K562 (cell line): ENCODE measurements at regions not wholly inside any gene's neighbourhood (a gene's known extent, or its start where the extent isn't known, plus 50 kb on each side); places are given as distances from the start of the nearest gene placed in this dataset.
A peak's percentile ranks its signal among the peaks of the same experiment; 100 is the strongest.

ENCODE experiments used
- BCLAF1 ChIP-seq, 2 experiments: fragments of 450-650 bp in 1 of 2; IDR thresholded peaks; 2 replicates each; pipeline ENCODE4 v1.6.1; 2011 to 2017; ENCODE audit warnings: low read depth in 2 of 2, antibody characterized with exemption in 1 of 2, borderline replicate concordance in 1 of 2, low read length in 1 of 2, mild to moderate bottlenecking in 1 of 2, mixed read lengths in 1 of 2; ENCODE audit not compliant: control insufficient read depth in 1 of 2
- CBFA2T3 ChIP-seq: fragments of 450-650 bp; IDR thresholded peaks from 2 replicates; pipeline ENCODE4 v1.6.1; 2017
- ETV1 ChIP-seq: fragments of 450-650 bp; conservative IDR thresholded peaks from 2 replicates; pipeline ENCODE4 v1.6.1; 2016; ENCODE audit warnings: missing genetic modification characterization, control low read depth, low read depth, missing compliant biosample characterization
- KDM1A ChIP-seq, 2 experiments: fragments of 450-650 bp; IDR thresholded peaks; 2 replicates each; pipeline ENCODE4 v1.6.1; 2016; ENCODE audit warnings: mild to moderate bottlenecking in 2 of 2
- TCF3 ChIP-seq: sonication (generic); formaldehyde crosslinking; IDR thresholded peaks from 2 replicates; pipeline ENCODE4 v1.4.0; 2020; ENCODE audit warnings: mild to moderate bottlenecking, missing genetic modification reagents
- TRIM24 ChIP-seq, 2 experiments: fragments of 450-650 bp; IDR thresholded peaks; 2 replicates each; pipeline ENCODE4 v1.6.1; 2016
- WHSC1 ChIP-seq: IDR thresholded peaks from one replicate; pipeline ENCODE4 v1.6.1; 2012; ENCODE audit warnings: low read length, control low read depth, inconsistent platforms
- YY1 ChIP-seq, 3 experiments: IDR thresholded peaks; 2 replicates each; pipeline ENCODE4 v1.6.1; 2011; ENCODE audit warnings: low read length in 2 of 3, mild to moderate bottlenecking in 2 of 3, moderate library complexity in 2 of 3, borderline replicate concordance in 1 of 3, control low read depth in 1 of 3, low read depth in 1 of 3; ENCODE audit not compliant: insufficient read depth in 3 of 3, insufficient replicate concordance in 2 of 3, control insufficient read depth in 1 of 3, insufficient read length in 1 of 3; ENCODE audit errors: extremely low read depth in 1 of 3
- ZNF584 ChIP-seq: fragments of 200-800 bp; sonication (Bioruptor generic); IDR thresholded peaks from 2 replicates; pipeline ENCODE4 v1.6.1; 2016; ENCODE audit warnings: low read depth, mild to moderate bottlenecking, missing genetic modification characterization, missing compliant biosample characterization
- TF ChIP-seq, protein P1 (sequence below), 2 experiments: fragments of 450-650 bp; IDR thresholded peaks; 2 replicates each; pipeline ENCODE4 v1.6.1; 2016; ENCODE audit warnings: mild to moderate bottlenecking in 2 of 2, borderline replicate concordance in 1 of 2, low read depth in 1 of 2, moderate library complexity in 1 of 2
- TF ChIP-seq, protein P2 (sequence below), 2 experiments: fragments of 250-450 bp in 1 of 2; fragments of 450-650 bp in 1 of 2; sonication (Bioruptor Pico) in 1 of 2; IDR thresholded peaks; 2 replicates each; pipeline versions ENCODE4 v1.6.1 to v1.8.0; 2016 to 2021; ENCODE audit warnings: mild to moderate bottlenecking in 2 of 2, moderate library complexity in 2 of 2, missing compliant biosample characterization in 1 of 2, missing genetic modification characterization in 1 of 2
- TF ChIP-seq, protein P3 (sequence below), 2 experiments: fragments of 450-650 bp in 1 of 2; sonication (generic) in 1 of 2; formaldehyde crosslinking in 1 of 2; IDR thresholded peaks in 1 of 2; conservative IDR thresholded peaks in 1 of 2; 2 replicates each; pipeline versions ENCODE4 v1.6.1 to v1.8.1; 2016 to 2023; ENCODE audit warnings: mild to moderate bottlenecking in 2 of 2, moderate library complexity in 2 of 2, inconsistent platforms in 1 of 2, missing genetic modification reagents in 1 of 2

DNA sequence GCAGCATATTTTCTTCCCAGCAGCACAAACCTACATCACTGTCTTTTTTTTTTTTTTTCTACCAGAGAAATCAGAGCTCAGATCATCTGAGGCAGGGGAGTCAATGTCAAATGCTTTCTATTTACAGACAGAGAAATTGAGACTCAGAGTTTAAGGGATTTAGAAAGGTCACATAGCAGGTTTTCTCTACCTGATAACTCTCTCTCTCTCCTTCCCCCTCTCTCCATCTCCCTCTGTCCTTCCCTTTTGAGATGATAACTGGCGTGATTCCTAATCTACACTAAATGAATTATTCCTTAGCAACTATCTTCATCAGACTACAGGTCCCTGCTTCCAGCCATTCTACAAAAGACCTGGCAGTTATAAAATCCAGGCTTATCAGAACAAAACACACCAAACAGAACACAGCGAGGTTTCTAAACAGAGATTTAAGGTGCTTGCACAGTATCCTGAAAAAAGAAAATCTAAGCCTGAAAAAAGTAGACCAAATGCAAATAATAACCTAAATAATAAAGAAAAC, 161.6 kb upstream of the PKDCC start (continued):
- TF ChIP-seq, protein P1, sequence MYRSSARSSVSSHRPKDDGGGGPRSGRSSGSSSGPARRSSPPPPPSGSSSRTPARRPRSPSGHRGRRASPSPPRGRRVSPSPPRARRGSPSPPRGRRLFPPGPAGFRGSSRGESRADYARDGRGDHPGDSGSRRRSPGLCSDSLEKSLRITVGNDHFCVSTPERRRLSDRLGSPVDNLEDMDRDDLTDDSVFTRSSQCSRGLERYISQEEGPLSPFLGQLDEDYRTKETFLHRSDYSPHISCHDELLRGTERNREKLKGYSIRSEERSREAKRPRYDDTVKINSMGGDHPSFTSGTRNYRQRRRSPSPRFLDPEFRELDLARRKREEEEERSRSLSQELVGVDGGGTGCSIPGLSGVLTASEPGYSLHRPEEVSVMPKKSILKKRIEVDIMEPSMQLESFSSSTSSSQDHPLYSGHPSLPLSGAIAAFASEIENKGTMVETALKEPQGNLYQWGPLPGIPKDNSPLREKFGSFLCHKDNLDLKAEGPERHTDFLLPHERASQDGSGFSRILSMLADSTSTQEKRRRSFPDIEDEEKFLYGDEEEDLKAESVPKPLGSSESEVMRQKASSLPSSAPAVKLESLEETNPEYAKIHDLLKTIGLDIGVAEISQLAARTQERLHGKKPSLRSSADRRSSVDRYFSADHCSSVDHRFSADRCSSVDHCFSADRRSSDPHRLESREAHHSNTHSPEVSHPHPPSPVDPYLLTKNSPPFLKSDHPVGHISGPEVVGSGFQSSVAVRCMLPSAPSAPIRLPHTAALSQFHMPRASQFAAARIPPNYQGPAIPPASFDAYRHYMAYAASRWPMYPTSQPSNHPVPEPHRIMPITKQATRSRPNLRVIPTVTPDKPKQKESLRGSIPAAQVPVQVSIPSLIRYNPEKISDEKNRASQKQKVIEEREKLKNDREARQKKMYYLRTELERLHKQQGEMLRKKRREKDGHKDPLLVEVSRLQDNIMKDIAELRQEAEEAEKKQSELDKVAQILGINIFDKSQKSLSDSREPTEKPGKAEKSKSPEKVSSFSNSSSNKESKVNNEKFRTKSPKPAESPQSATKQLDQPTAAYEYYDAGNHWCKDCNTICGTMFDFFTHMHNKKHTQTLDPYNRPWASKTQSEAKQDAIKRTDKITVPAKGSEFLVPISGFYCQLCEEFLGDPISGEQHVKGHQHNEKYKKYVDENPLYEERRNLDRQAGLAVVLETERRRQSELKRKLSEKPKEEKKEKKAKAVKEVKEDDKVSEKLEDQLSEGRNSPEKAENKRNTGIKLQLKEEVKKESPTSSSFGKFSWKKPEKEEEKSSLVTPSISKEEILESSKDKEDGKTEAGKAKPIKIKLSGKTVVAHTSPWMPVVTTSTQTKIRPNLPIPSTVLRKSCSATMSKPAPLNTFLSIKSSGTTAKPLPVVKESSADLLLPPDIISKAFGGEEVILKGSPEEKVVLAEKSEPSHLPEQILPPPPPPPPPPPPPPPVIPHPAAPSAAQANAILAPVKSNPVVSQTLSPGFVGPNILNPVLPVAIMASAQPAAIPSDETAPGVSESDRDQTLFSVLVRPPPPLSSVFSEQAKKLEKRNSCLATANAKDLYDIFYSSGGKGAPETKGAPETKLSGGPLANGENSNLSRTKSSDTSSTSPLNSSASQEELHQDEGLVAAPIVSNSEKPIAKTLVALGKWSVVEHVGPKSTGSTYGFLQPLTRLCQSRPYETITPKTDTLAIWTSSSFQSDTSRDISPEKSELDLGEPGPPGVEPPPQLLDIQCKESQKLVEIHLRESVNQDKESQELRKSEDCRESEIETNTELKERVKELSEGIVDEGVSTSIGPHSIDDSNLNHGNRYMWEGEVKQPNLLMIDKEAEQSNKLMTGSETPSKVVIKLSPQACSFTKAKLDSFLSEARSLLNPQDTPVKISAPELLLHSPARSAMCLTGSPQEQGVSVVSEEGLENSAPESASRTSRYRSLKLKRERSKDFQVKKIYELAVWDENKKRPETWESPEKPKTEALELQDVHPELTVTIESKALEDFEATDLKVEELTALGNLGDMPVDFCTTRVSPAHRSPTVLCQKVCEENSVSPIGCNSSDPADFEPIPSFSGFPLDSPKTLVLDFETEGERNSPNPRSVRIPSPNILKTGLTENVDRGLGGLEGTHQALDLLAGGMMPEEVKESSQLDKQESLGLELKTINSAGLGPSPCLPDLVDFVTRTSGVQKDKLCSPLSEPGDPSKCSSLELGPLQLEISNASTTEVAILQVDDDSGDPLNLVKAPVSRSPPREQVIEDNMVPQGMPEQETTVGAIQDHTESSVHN (IDR thresholded peaks at IDR 0.05; ENCODE audit: borderline replicate concordance in 1 of 2, low read depth in 1 of 2) = no peak
- TF ChIP-seq ETV1 (tag) = no peak
- TF ChIP-seq TCF3 (CRISPR knock-in tag) = peak; percentile 30; the same call in 1 of the 2 replicates
- no peak for TF ChIP-seq BCLAF1 (IDR thresholded peaks at IDR 0.05; ENCODE audit: borderline replicate concordance in 1 of 2, control insufficient read depth in 1 of 2, low read depth in 2 of 2, low read length in 1 of 2)
- no peak for TF ChIP-seq ZNF584 (CRISPR knock-in tag)
- TF ChIP-seq WHSC1 = no peak
- TF ChIP-seq TRIM24 (IDR thresholded peaks at IDR 0.05) = no peak
- TF ChIP-seq CBFA2T3 = peak; percentile 22; the same call in 1 of the 2 replicates
- TF ChIP-seq KDM1A (IDR thresholded peaks at IDR 0.05) = peak; percentile 27 to 47; a peak in 3 of 4 replicates
- TF ChIP-seq, protein P2, sequence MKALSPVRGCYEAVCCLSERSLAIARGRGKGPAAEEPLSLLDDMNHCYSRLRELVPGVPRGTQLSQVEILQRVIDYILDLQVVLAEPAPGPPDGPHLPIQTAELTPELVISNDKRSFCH (CRISPR knock-in tag; IDR thresholded peaks at IDR 0.05) = no peak
- TF ChIP-seq, protein P2 (tag; IDR thresholded peaks at IDR 0.05) = peak; percentile 93
- TF ChIP-seq, protein P3, sequence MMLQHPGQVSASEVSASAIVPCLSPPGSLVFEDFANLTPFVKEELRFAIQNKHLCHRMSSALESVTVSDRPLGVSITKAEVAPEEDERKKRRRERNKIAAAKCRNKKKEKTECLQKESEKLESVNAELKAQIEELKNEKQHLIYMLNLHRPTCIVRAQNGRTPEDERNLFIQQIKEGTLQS (IDR thresholded peaks at IDR 0.05) = no peak
- TF ChIP-seq, protein P3 (CRISPR knock-in tag; conservative IDR thresholded peaks at IDR 0.05) = no peak
- TF ChIP-seq YY1 (IDR thresholded peaks at IDR 0.05; ENCODE audit: borderline replicate concordance in 1 of 3, control insufficient read depth in 1 of 3, extremely low read depth in 1 of 3, insufficient read depth in 3 of 3, insufficient read length in 1 of 3, insufficient replicate concordance in 2 of 3, low read depth in 1 of 3, low read length in 2 of 3) = no peak
